ENCODE measurements at regions not wholly inside any gene's neighbourhood (a gene's known extent, or its start where the extent isn't known, plus 50 kb on each side); places are given as distances from the start of the nearest gene placed in this dataset.

GRCh38 chr4:123699880-123700771 lies 303.5 kb downstream of the SPRY1 start:
- Histone ChIP-seq H3K4me1 (ENCODE audit: insufficient read depth, low read length) (no peaks in the 10 kb centered on the region), H3K4me3 (ENCODE audit: low read length in 2 of 2) (no peak overlapping the region), H3K36me3 (ENCODE audit: insufficient read depth, low read length) (no peaks in the 10 kb centered on the region), H3K9me3 (ENCODE audit: control insufficient read depth in 1 of 2, low read length in 2 of 2) (no peaks in the 10 kb centered on the region), H3K27ac (ENCODE audit: low read depth, low read length) (no peak overlapping the region), H3K27me3 (ENCODE audit: insufficient read depth, low read length) (no peaks in the 10 kb centered on the region)
- no peaks in the 10 kb centered on the region for H3K4me1 Mint-ChIP-seq
- ChIA-PET POLR2A (ENCODE audit: partially characterized antibody) (no interaction called here), CTCF (ENCODE audit: partially characterized antibody) (no interaction called here)
- H3K27me3 Mint-ChIP-seq, result peaks cover 0 to 3% of the 10 kb centered on the region in 2 donors
- H3K27ac Mint-ChIP-seq, result no peak overlapping the region
- intact Hi-C loops (cut with micrococcal nuclease), result no loop called here
- H3K36me3 Mint-ChIP-seq, result no peaks in the 10 kb centered on the region
- no peak overlapping the region for H3K4me3 Mint-ChIP-seq
- no peak for DNase-seq
- peaks cover 0 to 2% (median 0%) of the 10 kb centered on the region in 8 donors for H3K9me3 Mint-ChIP-seq

DNA sequence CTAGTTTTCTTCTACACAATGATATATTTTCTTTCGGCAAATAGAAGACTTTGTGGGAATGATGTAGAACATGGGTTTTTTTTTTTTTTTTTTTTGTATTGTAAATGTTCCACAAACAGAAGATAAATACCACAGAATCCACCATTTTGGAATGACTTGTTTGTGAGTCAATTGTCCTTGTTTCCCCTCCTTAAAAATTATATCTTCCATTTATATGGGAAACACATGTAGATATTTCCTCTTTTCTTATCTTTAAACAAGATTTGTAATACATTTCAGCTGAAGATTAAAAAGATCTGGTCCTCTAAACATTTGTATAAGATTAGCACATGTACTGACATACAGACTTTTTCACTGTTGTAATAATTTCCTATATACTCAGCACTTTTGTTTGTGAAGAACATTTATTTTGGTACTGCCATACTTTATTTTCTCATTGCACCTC lies 304.6 kb downstream of the SPRY1 start:
- no peak overlapping the region for H3K27ac ChIP-seq (ENCODE audit: low read depth, low read length)
- H3K27ac Mint-ChIP-seq, result no peak overlapping the region
- H3K36me3 ChIP-seq (ENCODE audit: insufficient read depth, low read length), result no peaks in the 10 kb centered on the region
- H3K27me3 Mint-ChIP-seq, result peaks cover under 1 to 3% of the 10 kb centered on the region in 2 donors
- H3K9me3 Mint-ChIP-seq, result peaks cover 0 to 2% (median 0%) of the 10 kb centered on the region in 8 donors
- H3K9me3 ChIP-seq (ENCODE audit: control insufficient read depth in 1 of 2, low read length in 2 of 2), result no peaks in the 10 kb centered on the region
- H3K4me3 ChIP-seq (ENCODE audit: low read length in 2 of 2), result no peak overlapping the region
- POLR2A ChIA-PET (ENCODE audit: partially characterized antibody), result no interaction called here
- H3K36me3 Mint-ChIP-seq, result no peaks in the 10 kb centered on the region
- DNase-seq, result no peak
- H3K4me1 Mint-ChIP-seq, result no peaks in the 10 kb centered on the region
- CTCF ChIA-PET (ENCODE audit: partially characterized antibody), result no interaction called here
- H3K4me3 Mint-ChIP-seq, result no peak overlapping the region
- intact Hi-C loops (cut with micrococcal nuclease), result no loop called here
- no peaks in the 10 kb centered on the region for H3K4me1 ChIP-seq (ENCODE audit: insufficient read depth, low read length)
- no peaks in the 10 kb centered on the region for H3K27me3 ChIP-seq (ENCODE audit: insufficient read depth, low read length)

- POLR2A ChIA-PET (ENCODE audit: partially characterized antibody), result no interaction called here
- DNase-seq, result no peak
- CTCF ChIA-PET (ENCODE audit: partially characterized antibody), result no interaction called here
- Histone ChIP-seq H3K4me1 (ENCODE audit: insufficient read depth, low read length) (no peaks in the 10 kb centered on the region), H3K27me3 (ENCODE audit: insufficient read depth, low read length) (no peaks in the 10 kb centered on the region), H3K9me3 (ENCODE audit: control insufficient read depth in 1 of 2, low read length in 2 of 2) (no peaks in the 10 kb centered on the region), H3K4me3 (ENCODE audit: low read length in 2 of 2) (no peak overlapping the region), H3K27ac (ENCODE audit: low read depth, low read length) (no peak overlapping the region), H3K36me3 (ENCODE audit: insufficient read depth, low read length) (no peaks in the 10 kb centered on the region)
- H3K27me3 Mint-ChIP-seq, result peaks cover 3 to 4% of the 10 kb centered on the region in 2 donors
- H3K9me3 Mint-ChIP-seq, result peaks cover 0 to 20% (median 8%) of the 10 kb centered on the region in 8 donors
- no peaks in the 10 kb centered on the region for H3K36me3 Mint-ChIP-seq
- no peaks in the 10 kb centered on the region for H3K4me1 Mint-ChIP-seq
- H3K27ac Mint-ChIP-seq, result no peak overlapping the region
- H3K4me3 Mint-ChIP-seq, result no peak overlapping the region
- intact Hi-C loops (cut with micrococcal nuclease), result no loop called here
These were observed 308.8 kb downstream of the SPRY1 start for GRCh38 chr4:123705419-123705818.

GRCh38 chr4:123706973-123707372 lies 310.4 kb downstream of the SPRY1 start:
- Histone ChIP-seq H3K9me3 (ENCODE audit: control insufficient read depth in 1 of 2, low read length in 2 of 2) (no peaks in the 10 kb centered on the region), H3K27me3 (ENCODE audit: insufficient read depth, low read length) (no peaks in the 10 kb centered on the region), H3K27ac (ENCODE audit: low read depth, low read length) (no peak overlapping the region), H3K36me3 (ENCODE audit: insufficient read depth, low read length) (no peaks in the 10 kb centered on the region), H3K4me3 (ENCODE audit: low read length in 2 of 2) (no peak overlapping the region), H3K4me1 (ENCODE audit: insufficient read depth, low read length) (no peaks in the 10 kb centered on the region)
- peaks cover 0 to 4% of the 10 kb centered on the region in 2 donors for H3K27me3 Mint-ChIP-seq
- no peaks in the 10 kb centered on the region for H3K36me3 Mint-ChIP-seq
- H3K9me3 Mint-ChIP-seq, result peaks cover 0 to 22% (median 8%) of the 10 kb centered on the region in 8 donors
- CTCF ChIA-PET (ENCODE audit: partially characterized antibody), result no interaction called here
- intact Hi-C loops (cut with micrococcal nuclease), result no loop called here
- no peak overlapping the region for H3K27ac Mint-ChIP-seq
- no peaks in the 10 kb centered on the region for H3K4me1 Mint-ChIP-seq
- no peak overlapping the region for H3K4me3 Mint-ChIP-seq
- DNase-seq, result no peak
- POLR2A ChIA-PET (ENCODE audit: partially characterized antibody), result no interaction called here

- ChIA-PET CTCF (ENCODE audit: partially characterized antibody) (no interaction called here), POLR2A (ENCODE audit: partially characterized antibody) (no interaction called here)
- intact Hi-C loops (cut with micrococcal nuclease), result no loop called here
- no peaks in the 10 kb centered on the region for H3K27me3 ChIP-seq (ENCODE audit: insufficient read depth, low read length)
- Mint-ChIP-seq H3K27me3 (peaks cover 0 to 4% of the 10 kb centered on the region in 2 donors), H3K27ac (no peak overlapping the region), H3K9me3 (peaks cover 0 to 22% (median 9%) of the 10 kb centered on the region in 8 donors), H3K4me1 (peaks cover 0 to 1% (median 0%) of the 10 kb centered on the region in 4 donors), H3K4me3 (no peak overlapping the region), H3K36me3 (no peaks in the 10 kb centered on the region)
- DNase-seq, result no peak
- H3K4me1 ChIP-seq (ENCODE audit: insufficient read depth, low read length), result no peaks in the 10 kb centered on the region
- no peaks in the 10 kb centered on the region for H3K36me3 ChIP-seq (ENCODE audit: insufficient read depth, low read length)
- H3K4me3 ChIP-seq (ENCODE audit: low read length in 2 of 2), result no peak overlapping the region
- no peaks in the 10 kb centered on the region for H3K9me3 ChIP-seq (ENCODE audit: control insufficient read depth in 1 of 2, low read length in 2 of 2)
- no peak overlapping the region for H3K27ac ChIP-seq (ENCODE audit: low read depth, low read length)
These were observed 312.3 kb downstream of the SPRY1 start for GRCh38 chr4:123708902-123709301.

DNA sequence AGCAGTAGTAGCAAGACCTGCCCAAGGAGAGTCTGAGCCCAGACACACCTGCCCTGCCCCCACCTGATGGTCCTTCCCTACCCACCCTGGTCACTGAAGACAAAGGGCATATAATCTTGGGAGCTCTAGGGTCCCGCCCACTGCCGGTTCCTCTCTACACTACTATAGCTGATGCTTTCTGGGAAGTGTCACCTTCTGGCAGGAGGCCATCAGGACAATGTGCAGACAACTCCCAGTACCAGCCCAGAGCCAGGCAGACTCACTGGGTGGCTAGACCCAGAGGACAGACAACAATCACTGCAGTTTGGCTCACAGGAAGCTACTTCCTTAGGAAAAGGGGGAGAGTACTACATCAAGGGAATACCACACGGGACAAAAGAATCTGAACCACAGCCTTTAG lies 312.7 kb downstream of the SPRY1 start:
- Histone ChIP-seq H3K27ac (ENCODE audit: low read depth, low read length) (no peak overlapping the region), H3K9me3 (ENCODE audit: control insufficient read depth in 1 of 2, low read length in 2 of 2) (no peaks in the 10 kb centered on the region), H3K36me3 (ENCODE audit: insufficient read depth, low read length) (no peaks in the 10 kb centered on the region), H3K4me1 (ENCODE audit: insufficient read depth, low read length) (no peaks in the 10 kb centered on the region), H3K4me3 (ENCODE audit: low read length in 2 of 2) (no peak overlapping the region), H3K27me3 (ENCODE audit: insufficient read depth, low read length) (no peaks in the 10 kb centered on the region)
- no peak overlapping the region for H3K4me3 Mint-ChIP-seq
- H3K27me3 Mint-ChIP-seq, result peaks cover 0 to 4% of the 10 kb centered on the region in 2 donors
- intact Hi-C loops (cut with micrococcal nuclease), result no loop called here
- ChIA-PET CTCF (ENCODE audit: partially characterized antibody) (no interaction called here), POLR2A (ENCODE audit: partially characterized antibody) (no interaction called here)
- H3K4me1 Mint-ChIP-seq, result peaks cover 0 to 1% (median 0%) of the 10 kb centered on the region in 4 donors
- no peaks in the 10 kb centered on the region for H3K36me3 Mint-ChIP-seq
- peaks cover 0 to 22% (median 9%) of the 10 kb centered on the region in 8 donors for H3K9me3 Mint-ChIP-seq
- H3K27ac Mint-ChIP-seq, result no peak overlapping the region
- DNase-seq, result no peak

DNA sequence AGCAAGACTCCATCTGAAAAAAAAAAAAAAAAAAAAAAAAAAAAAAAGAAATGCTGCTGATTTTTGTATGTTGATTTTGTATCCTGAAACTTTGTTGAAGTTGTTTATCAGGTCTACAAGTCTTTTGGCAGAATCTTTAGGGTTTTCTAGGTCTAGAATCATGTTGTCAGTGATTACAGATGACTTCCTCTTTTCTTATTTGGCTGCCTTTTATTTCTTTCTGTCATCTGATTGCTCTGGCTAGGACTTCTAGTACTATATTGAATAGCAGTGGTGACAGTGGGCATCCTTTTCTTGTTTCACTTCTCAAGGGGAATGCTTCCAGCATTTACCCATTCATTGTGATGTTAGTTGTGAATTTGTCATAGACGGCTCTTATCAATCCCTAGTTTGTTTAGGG lies 334.4 kb downstream of the SPRY1 start:
- Mint-ChIP-seq H3K27me3 (no peaks in the 10 kb centered on the region), H3K4me1 (no peaks in the 10 kb centered on the region), H3K36me3 (no peaks in the 10 kb centered on the region), H3K9me3 (peaks cover 0 to 10% (median under 1%) of the 10 kb centered on the region in 8 donors), H3K4me3 (no peak overlapping the region), H3K27ac (no peak overlapping the region)
- no peak overlapping the region for H3K4me3 ChIP-seq (ENCODE audit: low read length in 2 of 2)
- H3K36me3 ChIP-seq (ENCODE audit: insufficient read depth, low read length), result no peaks in the 10 kb centered on the region
- intact Hi-C loops (cut with micrococcal nuclease), result no loop called here
- H3K9me3 ChIP-seq (ENCODE audit: control insufficient read depth in 1 of 2, low read length in 2 of 2), result no peaks in the 10 kb centered on the region
- CTCF ChIA-PET (ENCODE audit: partially characterized antibody), result no interaction called here
- POLR2A ChIA-PET (ENCODE audit: partially characterized antibody), result no interaction called here
- H3K4me1 ChIP-seq (ENCODE audit: insufficient read depth, low read length), result no peaks in the 10 kb centered on the region
- H3K27me3 ChIP-seq (ENCODE audit: insufficient read depth, low read length), result no peaks in the 10 kb centered on the region
- H3K27ac ChIP-seq (ENCODE audit: low read depth, low read length), result no peak overlapping the region
- DNase-seq, result no peak
